Kidney epithelial cell (primary cell): ENCODE measurements at regions not wholly inside any gene's neighbourhood (a gene's known extent, or its start where the extent isn't known, plus 50 kb on each side); places are given as distances from the start of the nearest gene placed in this dataset.

ENCODE experiments used
- DNase-seq: peaks from one replicate; pipeline ENCODE4 v3.0.0-alpha.2; 2010; ENCODE audit warnings: low read depth
- H3K27me3 ChIP-seq: 2 replicates; pipeline ENCODE4 v1.6.0; 2011; ENCODE audit warnings: low read length; ENCODE audit not compliant: control insufficient read depth, insufficient read depth
- H3K36me3 ChIP-seq: 2 replicates; pipeline ENCODE4 v1.5.1; 2011; ENCODE audit warnings: low read length; ENCODE audit not compliant: control insufficient read depth, insufficient read depth
- H3K4me3 ChIP-seq: 2 replicates; pipeline ENCODE4 v1.5.1; 2011; ENCODE audit warnings: low read depth, mild to moderate bottlenecking, control low read depth, low read length
- CTCF ChIP-seq: IDR thresholded peaks from 2 replicates; pipeline ENCODE4 v1.5.1; 2011; ENCODE audit warnings: mild to moderate bottlenecking, moderate library complexity, low read length, control low read depth, inconsistent platforms; ENCODE audit not compliant: insufficient read depth, poor library complexity, severe bottlenecking

- TF ChIP-seq CTCF = no peak
- H3K27me3 ChIP-seq = no peaks in the 10 kb centered on the region
- no peak for DNase-seq
- no peak overlapping the region for H3K4me3 ChIP-seq
- H3K36me3 ChIP-seq = no peaks in the 10 kb centered on the region
Measured at GRCh38 chr4:86532851-86533250, 61.3 kb upstream of the PTPN13 start.

- TF ChIP-seq CTCF = no peak
- Histone ChIP-seq H3K27me3 (no peaks in the 10 kb centered on the region), H3K4me3 (no peak overlapping the region), H3K36me3 (no peaks in the 10 kb centered on the region)
- no peak for DNase-seq
Measured at GRCh38 chr4:86536151-86536550, 58.0 kb upstream of the PTPN13 start.

- H3K27me3 ChIP-seq = no peaks in the 10 kb centered on the region
- H3K36me3 ChIP-seq = no peaks in the 10 kb centered on the region
- no peak for DNase-seq
- no peak for TF ChIP-seq CTCF
- H3K4me3 ChIP-seq = no peak overlapping the region
Measured at GRCh38 chr4:86542319-86543027, 51.6 kb upstream of the PTPN13 start.

GRCh38 chr4:86543080-86543479 is 51.0 kb upstream of the PTPN13 start:
- no peak for DNase-seq
- Histone ChIP-seq H3K4me3 (no peak overlapping the region), H3K36me3 (no peaks in the 10 kb centered on the region), H3K27me3 (no peaks in the 10 kb centered on the region)
- TF ChIP-seq CTCF = no peak

GRCh38 chr4:86543560-86544309 is 50.4 kb upstream of the PTPN13 start:
- peak; percentile 18 for DNase-seq
- Histone ChIP-seq H3K36me3 (no peaks in the 10 kb centered on the region), H3K4me3 (no peak overlapping the region), H3K27me3 (no peaks in the 10 kb centered on the region)
- no peak for TF ChIP-seq CTCF
